ENCODE measurements at regions not wholly inside any gene's neighbourhood (a gene's known extent, or its start where the extent isn't known, plus 50 kb on each side); places are given as distances from the start of the nearest gene placed in this dataset.

DNA sequence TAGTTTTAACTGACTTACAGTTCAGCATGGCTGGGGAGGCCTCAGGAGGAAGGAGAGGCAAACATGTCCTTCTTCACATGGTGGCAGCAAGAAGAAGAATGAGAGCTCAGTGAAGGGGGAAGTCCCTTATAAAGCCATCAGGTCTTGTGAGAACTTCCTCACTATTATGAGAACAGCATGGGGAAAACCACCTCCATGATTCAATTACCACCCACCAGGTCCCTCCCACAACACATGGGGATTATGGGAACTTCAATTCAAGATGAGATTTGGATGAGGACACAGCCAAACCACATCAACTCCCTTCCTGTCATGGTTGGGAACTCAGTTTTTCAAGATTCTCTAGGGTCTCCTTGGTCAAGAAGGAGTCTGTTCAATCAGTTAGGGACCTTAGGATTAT is 432.9 kb upstream of the CNTN5 start:
- no peak overlapping the region for H3K4me3 ChIP-seq
- no peaks in the 10 kb centered on the region for H3K36me3 ChIP-seq
- no peak for DNase-seq
- no peaks in the 10 kb centered on the region for H3K9me3 ChIP-seq
- no peaks in the 10 kb centered on the region for H3K27me3 ChIP-seq

DNA sequence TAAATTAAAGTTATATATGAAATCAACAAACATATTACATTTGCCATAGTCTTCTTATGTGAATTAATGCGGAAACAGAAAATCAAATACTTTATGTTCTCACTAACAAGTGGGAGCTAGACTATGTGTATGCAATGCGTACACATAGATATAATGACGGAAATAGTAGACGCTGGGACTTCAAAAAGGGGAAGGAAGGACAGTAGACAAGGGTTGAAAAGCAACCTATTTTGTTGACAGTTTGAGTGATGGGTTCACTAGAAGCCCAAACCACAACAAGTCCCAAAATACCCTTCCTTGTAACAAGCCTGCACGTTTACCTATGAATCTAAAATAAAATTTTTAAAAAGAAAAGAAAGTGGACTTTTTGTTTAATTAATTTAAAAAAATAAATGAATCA is 430.8 kb upstream of the CNTN5 start:
- H3K4me3 ChIP-seq: no peak overlapping the region
- no peaks in the 10 kb centered on the region for H3K36me3 ChIP-seq
- no peak for DNase-seq
- H3K9me3 ChIP-seq: no peaks in the 10 kb centered on the region; the same call in 1 of the 2 replicates
- no peaks in the 10 kb centered on the region for H3K27me3 ChIP-seq

DNA sequence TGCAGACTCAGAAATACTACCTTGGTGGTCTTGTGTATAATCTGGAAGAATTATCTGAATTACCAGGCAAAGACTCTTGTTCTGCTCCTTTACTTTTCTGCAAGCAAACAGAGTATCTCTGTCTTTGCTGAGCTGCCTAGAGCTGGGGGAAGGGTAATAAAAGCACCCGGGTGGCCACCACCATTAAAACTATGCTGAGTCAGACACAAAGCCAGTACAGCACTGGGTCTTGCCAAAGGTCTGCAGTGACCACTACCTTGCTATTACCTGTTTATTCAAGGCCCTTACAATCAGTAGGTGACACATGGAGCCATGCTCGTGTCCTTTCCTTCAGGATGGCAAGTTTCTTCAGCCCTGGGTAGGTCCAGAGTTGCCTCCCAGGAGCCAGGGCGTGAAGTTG is 420.6 kb upstream of the CNTN5 start:
- Histone ChIP-seq H3K27me3 (no peaks in the 10 kb centered on the region), H3K36me3 (no peaks in the 10 kb centered on the region), H3K9me3 (no peaks in the 10 kb centered on the region), H3K4me3 (no peak overlapping the region)
- DNase-seq: no peak

DNA sequence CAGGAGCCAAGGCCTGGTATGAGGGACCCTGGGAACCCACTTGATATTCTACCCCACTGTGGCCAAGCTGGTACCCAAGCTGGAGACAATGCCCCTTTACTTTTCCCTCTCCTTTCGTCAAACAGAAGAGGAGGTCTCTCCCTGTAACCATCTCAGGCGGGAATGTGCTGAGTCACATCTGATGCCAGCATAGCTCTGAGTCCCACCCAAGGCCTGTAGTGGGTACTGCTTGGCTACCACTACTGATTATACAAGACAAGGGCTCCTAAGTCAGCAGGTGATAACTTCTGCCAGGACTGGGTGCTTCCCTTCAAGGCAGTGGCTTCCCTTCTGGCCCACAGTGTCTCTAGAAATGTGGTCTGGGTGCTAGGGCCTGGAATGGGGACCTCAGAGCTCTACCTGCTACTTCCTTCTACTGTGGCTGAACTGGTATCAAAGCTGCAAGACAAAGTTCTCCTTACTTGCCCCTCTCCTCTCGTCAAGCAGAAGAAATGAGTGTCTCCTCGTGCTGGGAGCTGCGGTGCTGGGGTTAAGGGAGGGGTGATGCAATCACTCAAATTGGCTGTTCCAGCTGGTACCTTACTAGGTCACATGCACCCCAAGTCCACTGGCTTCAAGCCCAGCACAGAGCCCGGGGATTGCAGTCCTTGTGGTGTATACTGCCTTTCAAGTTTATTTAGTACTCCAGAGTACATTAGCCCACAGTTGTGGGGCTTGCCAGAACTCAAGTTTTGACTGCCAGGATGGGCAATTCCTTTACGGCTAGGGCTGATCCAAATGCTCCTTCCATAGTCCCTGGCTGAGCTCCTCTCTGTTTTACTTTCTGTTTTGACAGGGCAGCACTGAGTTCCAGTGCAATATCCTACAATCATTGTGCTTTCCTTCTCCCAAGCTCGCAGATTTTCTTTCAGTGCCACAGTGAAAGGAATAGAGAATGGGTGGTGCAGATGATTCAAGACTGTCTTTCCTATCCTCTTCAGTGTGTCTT is 419.7 kb upstream of the CNTN5 start:
- H3K27me3 ChIP-seq: no peaks in the 10 kb centered on the region

DNA sequence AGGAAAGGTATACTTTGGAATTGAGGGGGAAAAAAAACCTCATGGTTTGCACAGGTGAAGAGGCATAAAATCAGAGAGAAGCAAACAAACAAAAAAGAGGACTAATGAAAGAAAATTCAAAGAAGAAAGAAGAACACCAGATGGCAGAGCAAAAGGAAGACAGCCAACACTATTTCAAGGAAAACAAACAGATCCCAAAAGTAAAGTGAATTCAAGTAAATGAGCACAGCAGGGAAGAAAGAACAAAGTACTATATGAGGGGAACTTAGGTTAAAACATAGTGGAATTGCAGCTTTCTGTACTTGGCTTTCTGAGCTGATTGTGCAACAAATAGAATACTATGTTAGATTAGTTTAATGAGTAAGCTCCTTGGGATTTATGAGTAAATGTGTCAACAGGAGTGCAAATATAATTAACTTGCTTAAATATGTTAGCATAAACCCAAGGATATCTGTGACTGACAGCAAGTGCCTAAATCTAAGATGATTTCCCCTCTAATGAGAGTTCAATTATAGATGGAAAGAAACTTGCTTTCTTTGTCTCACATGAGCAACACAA is 404.6 kb upstream of the CNTN5 start:
- no peak for DNase-seq
- Histone ChIP-seq H3K27me3 (no peaks in the 10 kb centered on the region), H3K4me3 (no peak overlapping the region), H3K36me3 (no peaks in the 10 kb centered on the region), H3K9me3 (no peaks in the 10 kb centered on the region)

More for the DNA sequence above, 419.7 kb upstream of the CNTN5 start:
- Histone ChIP-seq H3K36me3 (no peaks in the 10 kb centered on the region), H3K9me3 (no peaks in the 10 kb centered on the region), H3K4me3 (no peak overlapping the region)
- DNase-seq: peak; percentile 48

DNA sequence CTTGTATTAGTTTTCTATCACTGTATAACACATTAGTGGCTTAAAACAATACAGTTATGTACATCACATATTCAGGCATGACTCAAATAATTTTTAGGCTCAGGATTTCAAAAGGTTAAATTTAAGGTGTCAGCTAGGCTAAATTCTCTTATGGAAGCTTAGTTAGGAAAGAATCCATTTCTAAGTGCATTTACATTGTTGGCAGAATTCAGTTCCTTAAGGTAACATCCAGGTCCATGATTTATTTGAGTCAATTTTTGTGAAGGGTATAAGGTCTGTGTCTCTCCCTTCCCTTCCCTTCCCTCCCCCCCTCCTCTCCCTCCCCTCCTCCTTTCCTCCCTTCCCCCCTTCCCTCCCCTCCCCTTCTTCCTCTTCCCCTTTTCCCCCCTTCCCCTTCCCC is 399.0 kb upstream of the CNTN5 start:
- Histone ChIP-seq H3K9me3 (no peaks in the 10 kb centered on the region), H3K27me3 (no peaks in the 10 kb centered on the region), H3K4me3 (no peak overlapping the region), H3K36me3 (no peaks in the 10 kb centered on the region)
- no peak for DNase-seq

DNA sequence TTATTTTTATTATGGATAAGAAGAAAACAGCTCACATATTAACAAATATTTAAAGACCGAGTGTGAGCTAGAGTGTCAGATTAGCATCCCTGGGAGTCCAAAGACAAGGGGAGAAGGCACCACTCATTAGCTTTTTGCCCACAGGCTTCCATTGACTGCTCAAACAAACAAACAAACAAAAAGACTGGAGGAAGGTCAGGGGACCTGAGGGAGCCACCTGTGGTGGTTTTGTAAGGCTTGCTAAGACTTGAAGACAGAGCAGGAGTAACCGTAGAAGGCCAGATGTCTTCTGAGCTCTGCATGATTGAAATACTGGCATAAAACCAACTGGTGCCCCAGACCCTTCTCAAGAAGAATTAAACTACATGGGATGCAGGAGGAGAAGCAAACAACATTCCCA is 395.2 kb upstream of the CNTN5 start:
- Histone ChIP-seq H3K36me3 (no peaks in the 10 kb centered on the region), H3K4me3 (no peak overlapping the region), H3K9me3 (no peaks in the 10 kb centered on the region), H3K27me3 (no peaks in the 10 kb centered on the region)
- DNase-seq: no peak

DNA sequence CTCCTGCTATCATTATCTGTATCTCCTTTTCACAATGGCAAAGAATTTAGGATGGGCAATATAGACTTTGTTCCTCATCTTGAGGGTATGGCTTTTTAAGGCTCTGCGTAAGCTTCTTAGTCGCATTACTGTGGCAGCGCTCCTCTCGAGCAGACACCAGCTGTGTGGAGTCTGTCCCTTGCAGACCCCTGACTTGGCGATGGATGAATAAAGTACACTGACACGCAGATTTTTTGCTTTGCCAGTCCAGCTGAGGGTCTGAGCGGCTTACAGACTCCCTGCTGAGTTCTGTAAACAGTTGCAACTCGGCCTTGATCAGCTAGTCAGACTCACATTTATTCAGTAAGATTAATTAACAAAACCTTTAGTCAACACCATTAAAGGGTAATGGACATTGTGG is 390.0 kb upstream of the CNTN5 start:
- no peak overlapping the region for H3K4me3 ChIP-seq
- H3K27me3 ChIP-seq: no peaks in the 10 kb centered on the region
- no peak for DNase-seq
- no peaks in the 10 kb centered on the region for H3K9me3 ChIP-seq
- no peaks in the 10 kb centered on the region for H3K36me3 ChIP-seq

DNA sequence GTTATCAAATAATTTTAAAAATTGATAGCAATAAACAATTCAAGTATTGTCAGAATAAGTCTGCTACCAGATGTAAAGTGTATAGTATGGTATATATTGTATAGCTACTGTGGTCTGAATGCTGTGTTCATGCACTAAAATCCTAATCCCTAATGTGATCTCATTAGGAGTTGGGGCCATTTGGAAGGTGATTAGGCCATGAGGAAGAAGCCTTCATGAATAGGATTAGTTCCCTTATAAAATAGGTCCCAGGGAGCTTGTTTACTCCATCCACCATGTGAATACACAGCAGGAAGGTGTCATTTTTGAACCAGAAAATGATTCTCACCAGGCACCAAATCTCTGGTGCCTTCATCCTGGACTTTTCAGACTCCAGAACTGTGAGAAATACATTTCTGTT is 363.0 kb upstream of the CNTN5 start:
- DNase-seq: no peak
- Histone ChIP-seq H3K4me3 (no peak overlapping the region), H3K36me3 (no peaks in the 10 kb centered on the region), H3K27me3 (no peaks in the 10 kb centered on the region), H3K9me3 (no peaks in the 10 kb centered on the region)

DNA sequence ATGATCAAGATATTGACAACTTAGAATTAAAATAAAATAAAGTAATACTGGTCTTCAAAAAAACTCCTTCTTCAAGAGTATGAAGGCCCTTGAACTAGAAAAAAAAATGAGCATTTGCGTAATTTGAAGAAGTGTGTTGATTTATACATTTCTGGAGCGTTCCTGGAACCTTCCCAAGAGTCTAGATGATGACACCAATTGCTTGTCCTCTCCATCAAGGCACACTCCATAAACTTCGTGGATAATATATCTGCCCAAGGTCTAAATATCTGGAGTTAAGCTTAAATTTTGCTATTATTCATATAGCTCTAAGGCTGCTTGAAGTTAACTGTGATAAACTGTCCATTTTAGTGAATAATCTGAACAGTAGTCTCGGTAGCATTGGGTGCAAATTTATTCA is 361.3 kb upstream of the CNTN5 start:
- no peak overlapping the region for H3K4me3 ChIP-seq
- no peaks in the 10 kb centered on the region for H3K9me3 ChIP-seq
- no peak for DNase-seq
- H3K27me3 ChIP-seq: no peaks in the 10 kb centered on the region
- H3K36me3 ChIP-seq: no peaks in the 10 kb centered on the region

DNA sequence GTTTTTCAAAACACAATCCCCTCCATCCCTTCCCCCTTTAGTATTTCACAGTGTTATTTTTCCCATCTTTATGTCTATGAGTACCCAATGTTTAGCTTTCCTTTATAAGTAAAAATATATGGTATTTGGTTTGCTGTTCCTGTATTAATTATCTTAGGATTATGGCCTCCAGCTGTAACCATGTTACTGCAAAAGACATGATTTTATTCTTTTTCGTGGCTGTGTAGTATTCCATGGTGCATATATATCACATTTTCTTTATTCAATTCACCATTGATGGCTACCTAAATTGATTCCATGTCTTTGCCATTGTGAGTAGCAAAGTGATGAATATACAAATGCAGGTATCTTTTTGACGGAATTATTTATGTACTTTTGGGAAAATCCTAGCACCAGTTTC is 346.4 kb upstream of the CNTN5 start:
- H3K4me3 ChIP-seq: no peak overlapping the region
- no peaks in the 10 kb centered on the region for H3K36me3 ChIP-seq
- no peaks in the 10 kb centered on the region for H3K27me3 ChIP-seq
- DNase-seq: no peak
- H3K9me3 ChIP-seq: no peaks in the 10 kb centered on the region

DNA sequence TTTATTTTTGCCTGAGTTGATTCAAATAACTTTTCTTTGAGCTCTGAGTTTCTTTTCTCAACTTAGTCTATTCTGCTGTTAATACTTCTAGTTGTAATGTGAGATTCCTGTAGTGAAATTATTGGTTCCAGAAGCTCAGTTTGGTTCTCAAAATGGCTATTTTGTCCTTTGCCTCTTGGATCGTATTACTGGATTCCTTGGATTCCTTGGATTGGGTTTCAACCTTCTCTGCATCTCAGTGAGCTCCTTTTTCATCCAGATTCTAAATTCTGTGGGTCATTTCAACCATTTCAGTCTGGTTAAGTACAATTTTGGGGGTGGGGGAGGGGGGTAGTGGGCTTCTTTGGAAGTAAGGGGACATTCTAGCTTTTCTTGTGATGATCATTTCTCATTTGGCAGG is 341.1 kb upstream of the CNTN5 start:
- DNase-seq: no peak
- Histone ChIP-seq H3K27me3 (no peaks in the 10 kb centered on the region), H3K36me3 (no peaks in the 10 kb centered on the region), H3K4me3 (no peak overlapping the region), H3K9me3 (no peaks in the 10 kb centered on the region)

DNA sequence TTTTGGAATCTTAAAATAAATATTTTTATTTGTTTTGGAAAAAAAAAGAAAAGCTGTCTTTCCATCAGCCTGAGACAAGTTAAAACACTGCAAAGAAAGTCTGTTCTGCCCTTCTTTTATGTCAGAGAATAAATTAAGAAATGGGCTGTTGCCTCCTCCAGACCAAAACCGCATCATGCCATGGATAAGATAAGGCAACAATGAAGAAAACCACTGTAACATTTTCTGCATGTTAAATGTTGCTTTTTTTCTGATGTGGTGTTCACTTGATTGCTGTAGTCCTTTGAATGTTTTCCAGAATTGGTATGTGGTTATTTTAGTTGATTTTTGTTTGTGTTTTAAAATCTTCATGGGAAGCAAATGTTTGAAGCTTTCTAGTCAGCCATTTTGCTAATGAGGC is 319.2 kb upstream of the CNTN5 start:
- no peaks in the 10 kb centered on the region for H3K27me3 ChIP-seq
- DNase-seq: no peak
- no peak overlapping the region for H3K4me3 ChIP-seq

DNA sequence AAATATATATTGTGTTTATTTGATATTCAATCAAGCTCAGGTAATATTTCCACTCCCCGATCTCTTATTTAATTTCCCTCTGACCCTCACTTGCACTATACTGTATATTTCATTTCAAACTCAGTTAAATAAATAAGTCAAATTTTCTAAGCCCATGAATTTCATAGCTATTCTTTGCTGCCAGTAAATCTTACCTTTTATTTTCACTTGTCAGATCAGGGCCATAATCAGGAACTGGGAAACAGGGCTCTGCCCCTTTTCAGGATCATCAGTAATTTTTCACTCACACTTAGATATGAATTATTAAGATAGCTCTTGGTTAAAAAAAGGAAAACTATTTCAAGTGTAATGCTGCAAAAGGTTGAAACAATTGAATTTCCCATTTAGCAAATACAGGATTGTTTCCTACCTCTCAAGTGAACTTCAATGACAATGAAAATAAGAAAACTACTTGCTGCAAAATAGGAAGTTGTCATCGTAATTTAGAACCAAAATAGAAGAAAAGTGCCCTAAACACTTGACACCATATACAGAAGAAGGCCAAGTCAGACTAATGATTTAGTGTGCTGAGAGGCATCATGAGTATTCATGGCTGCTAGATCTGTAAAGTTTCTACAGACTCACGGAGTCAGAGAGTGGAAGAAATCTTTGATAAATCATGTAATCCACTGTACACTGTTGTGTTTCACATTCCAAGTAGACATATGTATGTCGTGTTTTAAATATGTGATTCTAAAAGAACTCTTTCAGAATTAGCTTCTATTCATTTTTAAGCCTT is 316.8 kb upstream of the CNTN5 start:
- Histone ChIP-seq H3K9me3 (no peaks in the 10 kb centered on the region), H3K27me3 (no peaks in the 10 kb centered on the region)
- DNase-seq: no peak

More for the DNA sequence above, 319.2 kb upstream of the CNTN5 start:
- Histone ChIP-seq H3K36me3 (no peaks in the 10 kb centered on the region), H3K9me3 (no peaks in the 10 kb centered on the region)

DNA sequence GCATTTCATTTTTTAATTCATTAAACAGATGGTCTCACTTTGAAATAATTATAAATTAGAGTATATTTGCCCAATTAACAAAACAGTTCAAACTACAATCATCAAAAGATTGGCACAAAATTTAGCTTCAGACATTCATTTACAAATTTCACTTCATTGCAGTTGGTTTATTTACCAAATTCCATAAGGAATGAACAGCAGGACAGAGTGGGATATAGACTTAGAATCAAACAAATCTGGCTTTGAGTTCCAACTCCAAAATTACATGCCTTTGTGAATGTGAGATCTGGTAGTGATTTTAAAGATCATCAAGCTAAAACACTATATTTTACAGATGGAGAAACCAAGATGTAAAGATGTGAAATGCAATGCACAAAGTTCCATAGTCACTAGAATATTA is 310.7 kb upstream of the CNTN5 start:
- no peak overlapping the region for H3K4me3 ChIP-seq
- no peaks in the 10 kb centered on the region for H3K36me3 ChIP-seq
- DNase-seq: no peak
- H3K9me3 ChIP-seq: no peaks in the 10 kb centered on the region; the same call in 1 of the 2 replicates
- H3K27me3 ChIP-seq: no peaks in the 10 kb centered on the region

More for the DNA sequence above, 316.8 kb upstream of the CNTN5 start:
- Histone ChIP-seq H3K4me3 (no peak overlapping the region), H3K36me3 (no peaks in the 10 kb centered on the region)

DNA sequence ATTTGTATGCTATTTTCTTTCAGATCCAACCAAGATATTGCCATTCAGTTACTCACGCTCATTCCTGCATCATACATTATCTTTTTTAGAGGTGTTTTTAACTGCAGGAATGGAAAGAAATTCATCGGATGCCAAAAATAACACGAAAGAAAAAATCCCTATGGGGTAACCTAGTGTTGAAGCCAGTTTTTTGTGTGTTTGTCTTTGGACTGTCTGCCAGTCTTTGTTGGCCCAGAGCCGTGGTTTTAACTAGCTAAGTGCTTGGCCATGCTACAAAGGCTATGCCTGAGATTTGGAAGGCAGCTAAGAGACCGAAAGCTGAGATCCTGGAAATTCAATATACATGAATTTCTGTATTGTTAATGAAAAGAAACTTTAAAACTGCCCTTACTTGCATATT is 309.8 kb upstream of the CNTN5 start:
- Histone ChIP-seq H3K4me3 (no peak overlapping the region), H3K36me3 (no peaks in the 10 kb centered on the region), H3K9me3 (no peaks in the 10 kb centered on the region; the same call in 1 of the 2 replicates), H3K27me3 (no peaks in the 10 kb centered on the region)
- DNase-seq: peak; percentile 59

DNA sequence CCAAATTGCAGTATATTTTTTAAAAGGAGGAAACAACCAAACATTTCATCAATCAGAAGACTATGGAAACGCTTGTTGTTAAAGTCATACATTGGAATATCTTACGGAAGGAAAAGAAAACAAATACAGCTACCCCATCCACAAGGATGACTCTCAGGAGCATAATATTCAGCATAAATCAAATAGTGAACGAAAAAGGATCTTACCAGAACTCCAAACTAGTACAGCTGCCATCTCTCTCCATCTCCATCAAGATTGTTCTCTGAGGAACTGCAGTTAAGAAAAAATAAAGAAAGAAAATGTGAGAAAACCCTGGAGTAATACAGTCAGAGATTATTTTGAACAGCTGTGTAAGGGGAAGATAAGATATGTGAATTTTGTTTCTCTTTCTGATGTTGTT is 299.8 kb upstream of the CNTN5 start:
- H3K36me3 ChIP-seq: no peaks in the 10 kb centered on the region
- no peaks in the 10 kb centered on the region for H3K9me3 ChIP-seq
- no peak for DNase-seq
- H3K27me3 ChIP-seq: no peaks in the 10 kb centered on the region; the same call in 1 of the 2 replicates
- H3K4me3 ChIP-seq: no peak overlapping the region
